ENCODE measurements at regions not wholly inside any gene's neighbourhood (a gene's known extent, or its start where the extent isn't known, plus 50 kb on each side); places are given as distances from the start of the nearest gene placed in this dataset.
A peak's percentile ranks its signal among the peaks of the same experiment; 100 is the strongest.

DNA sequence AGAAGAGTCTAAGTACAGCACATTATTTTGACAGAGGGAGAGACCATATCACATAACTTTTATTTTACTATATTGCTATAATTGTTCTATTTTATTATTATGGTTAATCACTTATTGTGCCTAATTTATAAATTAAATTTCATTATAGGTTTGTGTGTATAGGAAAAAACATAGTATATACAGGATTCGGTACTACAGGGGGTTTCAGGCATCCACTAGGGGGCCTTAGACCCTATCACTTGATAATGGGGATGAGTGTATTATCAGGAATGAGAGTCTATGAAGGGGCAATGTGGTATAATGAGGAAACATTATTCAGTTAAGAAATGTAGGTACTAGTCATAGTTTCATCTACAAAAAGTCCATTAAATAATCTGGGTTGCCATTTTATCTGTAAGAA lies 833.1 kb downstream of the C4orf33 start:
- TF ChIP-seq, protein P1, sequence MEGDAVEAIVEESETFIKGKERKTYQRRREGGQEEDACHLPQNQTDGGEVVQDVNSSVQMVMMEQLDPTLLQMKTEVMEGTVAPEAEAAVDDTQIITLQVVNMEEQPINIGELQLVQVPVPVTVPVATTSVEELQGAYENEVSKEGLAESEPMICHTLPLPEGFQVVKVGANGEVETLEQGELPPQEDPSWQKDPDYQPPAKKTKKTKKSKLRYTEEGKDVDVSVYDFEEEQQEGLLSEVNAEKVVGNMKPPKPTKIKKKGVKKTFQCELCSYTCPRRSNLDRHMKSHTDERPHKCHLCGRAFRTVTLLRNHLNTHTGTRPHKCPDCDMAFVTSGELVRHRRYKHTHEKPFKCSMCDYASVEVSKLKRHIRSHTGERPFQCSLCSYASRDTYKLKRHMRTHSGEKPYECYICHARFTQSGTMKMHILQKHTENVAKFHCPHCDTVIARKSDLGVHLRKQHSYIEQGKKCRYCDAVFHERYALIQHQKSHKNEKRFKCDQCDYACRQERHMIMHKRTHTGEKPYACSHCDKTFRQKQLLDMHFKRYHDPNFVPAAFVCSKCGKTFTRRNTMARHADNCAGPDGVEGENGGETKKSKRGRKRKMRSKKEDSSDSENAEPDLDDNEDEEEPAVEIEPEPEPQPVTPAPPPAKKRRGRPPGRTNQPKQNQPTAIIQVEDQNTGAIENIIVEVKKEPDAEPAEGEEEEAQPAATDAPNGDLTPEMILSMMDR (IDR thresholded peaks at IDR 0.05; ENCODE audit: low read depth, low read length), result peak; percentile 65
- no peak for TF ChIP-seq EZH2phosphoT487 (IDR thresholded peaks at IDR 0.05; ENCODE audit: low read depth)

All from OCI-LY3 (cell line).